Brain microvascular endothelial cell (primary cell): ENCODE measurements at regions not wholly inside any gene's neighbourhood (a gene's known extent, or its start where the extent isn't known, plus 50 kb on each side); places are given as distances from the start of the nearest gene placed in this dataset.

Experiments used
- DNase-seq: peaks from one replicate; pipeline ENCODE4 v3.0.0-alpha.2; 2020
- H3K27ac ChIP-seq: fragments of 250-450 bp; sonication (Bioruptor Pico); 2 replicates; pipeline ENCODE4 v1.5.1; 2020; ENCODE audit warnings: mild to moderate bottlenecking, moderate library complexity
- H3K27me3 ChIP-seq: fragments of 250-450 bp; sonication (Bioruptor Pico); replicated peaks from 2 replicates; pipeline ENCODE4 v1.5.1; 2020; ENCODE audit warnings: mild to moderate bottlenecking
- H3K36me3 ChIP-seq: fragments of 250-450 bp; sonication (Bioruptor Pico); replicated peaks from 2 replicates; pipeline ENCODE4 v1.5.1; 2020; ENCODE audit warnings: mild to moderate bottlenecking
- H3K4me3 ChIP-seq: 2 replicates; pipeline ENCODE4 v1.5.1; 2011; ENCODE audit warnings: low read depth, mild to moderate bottlenecking, control low read depth, low read length, moderate library complexity
- in situ Hi-C: cut with HindIII; loops from 2 replicates; pipeline ENCODE4 v1.10.0; 2017; ENCODE audit warnings: low sequenced_read_pairs, low pct_ligation_motif_present
- TF ChIP-seq, protein P1 (sequence below): IDR thresholded peaks from 2 replicates; pipeline ENCODE4 v1.5.1; 2011; ENCODE audit warnings: low read depth, mild to moderate bottlenecking, moderate library complexity, low read length, control low read depth, inconsistent platforms; ENCODE audit errors: missing control alignments

DNA sequence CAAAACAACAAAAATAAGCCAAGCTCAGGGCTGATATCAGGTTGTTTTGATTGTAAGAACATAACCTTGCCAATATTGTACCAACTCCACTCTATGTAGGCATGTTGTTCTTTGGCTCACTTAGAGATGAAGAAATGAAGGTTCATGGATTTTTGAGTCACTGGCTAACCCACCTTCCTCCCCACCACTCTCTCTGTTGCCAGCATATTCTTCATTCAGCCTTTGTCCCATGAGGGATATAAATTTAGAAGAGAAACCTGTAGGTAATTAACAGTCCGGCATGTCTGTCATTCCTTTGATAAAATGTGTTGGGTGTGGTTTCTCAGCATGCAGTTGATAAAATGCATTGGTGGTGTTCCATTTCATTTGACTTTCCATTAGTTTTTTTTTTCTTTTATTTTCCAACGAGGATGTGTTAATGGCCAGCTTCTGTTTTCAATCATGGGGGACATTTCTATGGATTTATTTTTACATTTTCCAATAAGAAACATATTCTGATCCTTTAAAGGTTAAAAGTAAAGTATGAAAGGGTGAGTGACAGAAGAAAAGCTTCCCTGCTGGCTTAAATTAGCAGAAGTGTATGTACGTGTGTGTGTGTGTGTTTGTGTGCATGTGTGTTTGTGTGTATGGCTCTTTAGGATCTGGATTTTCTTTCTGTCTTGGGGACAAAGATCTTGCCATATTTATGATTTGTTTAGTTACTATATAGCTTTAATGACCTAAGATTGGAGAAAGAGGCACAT is 166.2 kb upstream of the KCNJ16 start:
- TF ChIP-seq, protein P1, sequence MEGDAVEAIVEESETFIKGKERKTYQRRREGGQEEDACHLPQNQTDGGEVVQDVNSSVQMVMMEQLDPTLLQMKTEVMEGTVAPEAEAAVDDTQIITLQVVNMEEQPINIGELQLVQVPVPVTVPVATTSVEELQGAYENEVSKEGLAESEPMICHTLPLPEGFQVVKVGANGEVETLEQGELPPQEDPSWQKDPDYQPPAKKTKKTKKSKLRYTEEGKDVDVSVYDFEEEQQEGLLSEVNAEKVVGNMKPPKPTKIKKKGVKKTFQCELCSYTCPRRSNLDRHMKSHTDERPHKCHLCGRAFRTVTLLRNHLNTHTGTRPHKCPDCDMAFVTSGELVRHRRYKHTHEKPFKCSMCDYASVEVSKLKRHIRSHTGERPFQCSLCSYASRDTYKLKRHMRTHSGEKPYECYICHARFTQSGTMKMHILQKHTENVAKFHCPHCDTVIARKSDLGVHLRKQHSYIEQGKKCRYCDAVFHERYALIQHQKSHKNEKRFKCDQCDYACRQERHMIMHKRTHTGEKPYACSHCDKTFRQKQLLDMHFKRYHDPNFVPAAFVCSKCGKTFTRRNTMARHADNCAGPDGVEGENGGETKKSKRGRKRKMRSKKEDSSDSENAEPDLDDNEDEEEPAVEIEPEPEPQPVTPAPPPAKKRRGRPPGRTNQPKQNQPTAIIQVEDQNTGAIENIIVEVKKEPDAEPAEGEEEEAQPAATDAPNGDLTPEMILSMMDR, result no peak
- H3K36me3 ChIP-seq, result no peaks in the 10 kb centered on the region
- no peaks in the 10 kb centered on the region for H3K27me3 ChIP-seq
- H3K27ac ChIP-seq, result no peak overlapping the region
- no peak overlapping the region for H3K4me3 ChIP-seq
- in situ Hi-C loops, result no loop called here
- DNase-seq, result no peak

DNA sequence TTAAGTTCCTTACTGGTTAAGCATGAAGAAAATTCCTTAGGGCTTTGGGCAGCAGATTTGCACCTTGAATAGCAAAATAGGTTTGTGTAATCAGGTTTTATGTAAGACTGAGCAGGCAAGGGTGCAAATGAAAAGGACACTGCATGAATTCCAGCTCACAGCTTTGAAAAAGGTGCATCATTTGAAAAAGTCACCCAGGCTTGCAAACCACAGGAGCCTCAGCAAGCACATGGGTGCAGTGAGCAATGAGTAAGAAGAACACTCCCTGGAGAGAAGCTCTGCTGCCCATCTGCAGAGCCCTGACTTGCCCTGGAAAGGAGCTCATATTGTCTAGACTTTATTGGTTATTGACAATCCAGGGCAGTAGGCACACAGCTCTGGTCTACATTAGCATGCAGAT is 165.6 kb upstream of the KCNJ16 start:
- no peak for DNase-seq
- no peak overlapping the region for H3K27ac ChIP-seq
- no peaks in the 10 kb centered on the region for H3K27me3 ChIP-seq
- TF ChIP-seq, protein P1, result no peak
- H3K36me3 ChIP-seq, result no peaks in the 10 kb centered on the region
- no peak overlapping the region for H3K4me3 ChIP-seq
- in situ Hi-C loops, result no loop called here

DNA sequence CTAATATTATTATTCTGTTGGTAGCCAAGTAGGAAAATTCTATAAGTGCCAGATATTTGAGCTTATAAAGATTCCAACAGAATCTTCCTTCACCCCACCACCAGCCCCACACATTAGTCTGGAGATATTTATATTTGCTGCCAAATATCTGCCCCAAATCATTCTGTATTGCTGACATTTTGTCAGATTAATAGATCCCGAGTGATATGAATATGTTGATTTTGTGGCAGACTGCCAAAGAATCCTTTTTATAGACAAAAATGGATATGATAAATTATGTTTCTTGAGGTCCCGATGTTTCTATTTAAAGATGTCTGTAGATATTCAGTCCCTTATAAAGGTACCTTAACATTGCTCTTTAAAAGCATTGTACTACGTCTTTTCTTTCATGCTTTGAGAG is 162.2 kb upstream of the KCNJ16 start:
- Histone ChIP-seq H3K36me3 (no peaks in the 10 kb centered on the region), H3K27me3 (no peaks in the 10 kb centered on the region), H3K4me3 (no peak overlapping the region), H3K27ac (no peak overlapping the region)
- in situ Hi-C loops, result no loop called here
- no peak for DNase-seq
- TF ChIP-seq, protein P1, result no peak

DNA sequence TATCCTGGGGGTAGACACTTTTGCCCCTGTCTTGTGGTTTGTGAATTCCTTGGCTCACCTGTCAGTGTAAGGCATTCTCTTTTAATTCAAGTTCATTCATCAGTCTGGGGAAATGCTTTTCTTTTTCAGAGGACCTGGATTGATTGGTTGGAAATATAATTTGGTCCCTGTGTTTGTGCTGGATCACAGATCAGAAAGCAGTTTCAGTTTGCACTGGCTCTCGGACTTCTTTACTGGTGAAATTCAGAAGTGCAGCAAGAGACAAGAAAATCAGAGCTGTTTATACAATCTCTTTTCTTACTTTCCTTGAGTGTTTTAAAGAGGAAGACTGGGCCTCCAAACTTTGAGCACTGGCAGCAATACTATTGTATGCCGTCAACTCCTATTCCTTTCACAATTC is 161.8 kb upstream of the KCNJ16 start:
- Histone ChIP-seq H3K27ac (no peak overlapping the region), H3K4me3 (no peak overlapping the region), H3K27me3 (no peaks in the 10 kb centered on the region), H3K36me3 (no peaks in the 10 kb centered on the region)
- no peak for DNase-seq
- in situ Hi-C loops, result no loop called here
- TF ChIP-seq, protein P1, result no peak

DNA sequence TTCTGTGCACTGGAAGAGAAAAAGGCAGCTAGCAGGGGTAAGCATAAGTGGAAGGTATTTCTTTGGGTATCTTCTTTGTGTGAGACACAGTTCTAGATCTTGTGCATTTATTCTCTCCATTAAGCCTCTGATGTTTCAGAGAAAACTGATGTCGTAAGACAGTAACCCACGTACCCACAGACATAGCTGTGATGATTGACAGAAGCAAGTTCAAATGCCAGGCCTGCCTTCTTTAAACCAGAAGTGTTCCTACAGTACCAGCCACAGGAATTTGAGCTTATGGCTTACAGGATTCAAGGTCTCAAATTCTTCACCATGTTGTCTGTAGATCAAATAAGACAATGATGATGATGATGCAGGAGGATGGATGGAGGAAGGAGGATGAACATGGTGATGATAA is 161.4 kb upstream of the KCNJ16 start:
- TF ChIP-seq, protein P1, result no peak
- Histone ChIP-seq H3K36me3 (no peaks in the 10 kb centered on the region), H3K4me3 (no peak overlapping the region), H3K27ac (no peak overlapping the region), H3K27me3 (no peaks in the 10 kb centered on the region)
- in situ Hi-C loops, result no loop called here
- no peak for DNase-seq

DNA sequence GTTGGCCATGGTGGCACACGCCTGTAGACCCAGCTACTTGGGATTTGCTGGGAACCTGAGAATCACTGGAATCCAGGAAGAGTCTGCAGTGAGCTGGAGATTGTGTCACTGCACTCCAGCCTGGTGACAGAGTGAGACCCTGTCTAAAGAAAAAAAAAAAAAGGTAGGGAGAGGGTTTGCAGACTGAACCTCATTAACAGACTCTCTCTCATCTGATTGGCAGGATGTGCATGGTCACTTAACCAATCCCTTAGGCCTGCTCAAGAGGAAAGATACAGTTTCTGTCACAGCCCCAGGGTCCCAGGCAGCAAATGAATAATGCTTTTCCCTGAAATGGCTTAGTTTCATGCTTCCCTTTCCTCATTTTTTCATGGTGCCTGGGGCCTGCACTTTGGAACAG is 160.5 kb upstream of the KCNJ16 start:
- in situ Hi-C loops, result no loop called here
- no peaks in the 10 kb centered on the region for H3K27me3 ChIP-seq
- DNase-seq, result no peak
- TF ChIP-seq, protein P1, result no peak
- H3K27ac ChIP-seq, result no peak overlapping the region
- H3K36me3 ChIP-seq, result no peaks in the 10 kb centered on the region
- no peak overlapping the region for H3K4me3 ChIP-seq
